Upper lobe of right lung (tissue), 1 donor: ENCODE measurements at regions not wholly inside any gene's neighbourhood (a gene's known extent, or its start where the extent isn't known, plus 50 kb on each side); places are given as distances from the start of the nearest gene placed in this dataset.

ENCODE experiments used
- ATAC-seq: fragments of 200-7000 bp; cut with Tn5 transposase; one replicate; pipeline ENCODE4 v1.9.1; 2020; ENCODE audit warnings: mild to moderate bottlenecking, moderate library complexity
- DNase-seq: peaks from one replicate; pipeline ENCODE4 v3.0.0-alpha.2; 2020
- H3K27ac ChIP-seq: fragments of 200-600 bp; one replicate; pipeline ENCODE4 v1.8.0; 2022
- H3K27me3 ChIP-seq: fragments of 200-600 bp; one replicate; pipeline ENCODE4 v1.8.0; 2022; ENCODE audit warnings: mild to moderate bottlenecking
- H3K36me3 ChIP-seq: fragments of 200-600 bp; one replicate; pipeline ENCODE4 v1.8.0; 2022
- H3K4me1 ChIP-seq: fragments of 200-600 bp; one replicate; pipeline ENCODE4 v1.8.0; 2022
- H3K4me3 ChIP-seq: fragments of 200-600 bp; one replicate; pipeline ENCODE4 v1.8.0; 2022; ENCODE audit warnings: mild to moderate bottlenecking
- H3K9me3 ChIP-seq: fragments of 200-600 bp; one replicate; pipeline ENCODE4 v1.8.0; 2022
- intact Hi-C: fragments of 100-400 bp; cut with DNase I; formaldehyde crosslinking; loops from one replicate; pipeline ENCODE4 v1.11.0; 2022
- TF ChIP-seq, protein P1 (sequence below): fragments of 200-600 bp; IDR thresholded peaks from one replicate; pipeline ENCODE4 v1.8.0; 2022; ENCODE audit warnings: antibody characterized with exemption
- donor health status: DM: no; HTN: yes; CAD: no; lungs with severe emphysema.

DNA sequence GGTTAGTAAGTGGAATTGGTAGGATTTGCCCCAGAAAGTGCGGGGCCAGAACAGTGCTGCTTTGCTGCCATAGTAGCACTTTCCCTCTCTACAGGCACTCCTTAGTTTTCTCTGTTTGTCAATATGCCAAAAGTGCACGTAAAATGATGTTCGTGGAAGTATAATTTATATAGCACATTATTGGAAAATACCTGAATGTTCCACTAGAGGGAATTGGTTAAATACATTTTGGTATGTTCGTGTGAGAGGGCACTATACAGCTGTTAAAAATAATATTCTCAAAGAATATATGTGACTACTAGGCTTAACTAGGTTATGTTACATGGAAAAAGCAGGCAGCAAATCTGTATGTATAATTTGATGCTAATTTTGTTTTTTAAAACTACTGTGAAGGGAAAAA is 184.0 kb upstream of the GDNF start:
- H3K27ac ChIP-seq, result no peak overlapping the region
- DNase-seq (no peak), ATAC-seq (no peak)
- TF ChIP-seq, protein P1, sequence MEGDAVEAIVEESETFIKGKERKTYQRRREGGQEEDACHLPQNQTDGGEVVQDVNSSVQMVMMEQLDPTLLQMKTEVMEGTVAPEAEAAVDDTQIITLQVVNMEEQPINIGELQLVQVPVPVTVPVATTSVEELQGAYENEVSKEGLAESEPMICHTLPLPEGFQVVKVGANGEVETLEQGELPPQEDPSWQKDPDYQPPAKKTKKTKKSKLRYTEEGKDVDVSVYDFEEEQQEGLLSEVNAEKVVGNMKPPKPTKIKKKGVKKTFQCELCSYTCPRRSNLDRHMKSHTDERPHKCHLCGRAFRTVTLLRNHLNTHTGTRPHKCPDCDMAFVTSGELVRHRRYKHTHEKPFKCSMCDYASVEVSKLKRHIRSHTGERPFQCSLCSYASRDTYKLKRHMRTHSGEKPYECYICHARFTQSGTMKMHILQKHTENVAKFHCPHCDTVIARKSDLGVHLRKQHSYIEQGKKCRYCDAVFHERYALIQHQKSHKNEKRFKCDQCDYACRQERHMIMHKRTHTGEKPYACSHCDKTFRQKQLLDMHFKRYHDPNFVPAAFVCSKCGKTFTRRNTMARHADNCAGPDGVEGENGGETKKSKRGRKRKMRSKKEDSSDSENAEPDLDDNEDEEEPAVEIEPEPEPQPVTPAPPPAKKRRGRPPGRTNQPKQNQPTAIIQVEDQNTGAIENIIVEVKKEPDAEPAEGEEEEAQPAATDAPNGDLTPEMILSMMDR, result peak; percentile 25
- intact Hi-C loops, result no loop called here
- no peaks in the 10 kb centered on the region for H3K36me3 ChIP-seq
- H3K27me3 ChIP-seq, result no peaks in the 10 kb centered on the region
- H3K4me3 ChIP-seq, result no peak overlapping the region
- H3K9me3 ChIP-seq, result no peaks in the 10 kb centered on the region
- no peaks in the 10 kb centered on the region for H3K4me1 ChIP-seq

DNA sequence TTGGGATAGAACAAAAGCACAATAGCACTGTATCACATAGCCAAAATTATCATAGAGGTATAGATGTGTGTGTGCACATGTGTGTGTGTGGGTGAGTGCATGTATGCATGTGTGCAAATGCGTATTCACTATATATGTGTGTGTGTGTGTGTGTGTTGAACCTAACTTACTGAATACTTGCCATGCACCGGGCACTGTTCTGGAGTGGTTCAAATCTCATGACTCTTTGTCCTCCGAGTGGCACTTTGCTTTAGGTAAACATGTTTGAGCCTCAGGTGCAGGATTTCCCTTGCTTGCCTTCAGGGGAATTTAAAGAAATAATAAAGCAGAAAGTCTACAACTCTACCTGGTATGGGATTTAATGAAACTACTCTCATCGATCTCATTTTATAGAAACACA is 183.5 kb upstream of the GDNF start:
- intact Hi-C loops, result no loop called here
- Histone ChIP-seq H3K36me3 (no peaks in the 10 kb centered on the region), H3K9me3 (no peaks in the 10 kb centered on the region), H3K27ac (no peak overlapping the region), H3K4me3 (no peak overlapping the region), H3K27me3 (no peaks in the 10 kb centered on the region), H3K4me1 (no peaks in the 10 kb centered on the region)
- no peak for DNase-seq
- TF ChIP-seq, protein P1, result no peak
- peak; percentile 73 for ATAC-seq

GRCh38 chr5:38022631-38023030 is 182.8 kb upstream of the GDNF start:
- Histone ChIP-seq H3K36me3 (no peaks in the 10 kb centered on the region), H3K4me1 (no peaks in the 10 kb centered on the region), H3K4me3 (no peak overlapping the region), H3K9me3 (no peaks in the 10 kb centered on the region), H3K27ac (no peak overlapping the region), H3K27me3 (no peaks in the 10 kb centered on the region)
- TF ChIP-seq, protein P1, result no peak
- intact Hi-C loops, result no loop called here
- no peak for ATAC-seq
- DNase-seq, result no peak

- Histone ChIP-seq H3K27ac (no peak overlapping the region), H3K36me3 (no peaks in the 10 kb centered on the region), H3K4me3 (no peak overlapping the region), H3K9me3 (no peaks in the 10 kb centered on the region), H3K27me3 (no peaks in the 10 kb centered on the region), H3K4me1 (no peaks in the 10 kb centered on the region)
- no peak for DNase-seq
- intact Hi-C loops, result no loop called here
- no peak for ATAC-seq
- TF ChIP-seq, protein P1, result no peak
Measured at GRCh38 chr5:38018016-38018415, 178.2 kb upstream of the GDNF start.

DNA sequence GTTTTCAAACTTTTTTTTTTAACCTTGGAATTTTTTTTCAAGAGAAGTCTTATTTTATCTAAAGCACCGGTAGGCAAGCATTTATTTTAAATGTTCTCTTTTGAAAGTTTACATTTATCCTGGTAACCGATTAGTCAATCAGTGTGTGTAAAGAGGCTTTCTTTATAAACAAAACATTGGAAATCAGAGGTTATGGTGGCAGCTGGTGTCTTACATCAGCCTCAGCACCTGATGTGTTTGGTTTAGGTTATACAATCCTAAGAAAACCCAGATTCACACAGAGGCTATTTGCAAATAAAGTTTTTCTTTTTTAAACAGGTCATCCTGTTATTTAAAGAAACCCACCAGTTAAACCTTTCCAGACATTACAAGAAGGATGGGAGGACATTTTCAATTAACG is 173.3 kb upstream of the GDNF start:
- DNase-seq, result no peak
- intact Hi-C loops, result no loop called here
- Histone ChIP-seq H3K27ac (no peak overlapping the region), H3K36me3 (no peaks in the 10 kb centered on the region), H3K4me3 (no peak overlapping the region), H3K9me3 (no peaks in the 10 kb centered on the region), H3K4me1 (no peaks in the 10 kb centered on the region), H3K27me3 (peaks cover 7% of the 10 kb centered on the region)
- TF ChIP-seq, protein P1, result no peak
- no peak for ATAC-seq

- H3K9me3 ChIP-seq, result no peaks in the 10 kb centered on the region
- TF ChIP-seq, protein P1, result no peak
- intact Hi-C loops, result no loop called here
- H3K4me1 ChIP-seq, result no peaks in the 10 kb centered on the region
- H3K36me3 ChIP-seq, result no peaks in the 10 kb centered on the region
- DNase-seq (no peak), ATAC-seq (no peak)
- H3K27me3 ChIP-seq, result peaks cover 7% of the 10 kb centered on the region
- H3K4me3 ChIP-seq, result no peak overlapping the region
- no peak overlapping the region for H3K27ac ChIP-seq
Measured at GRCh38 chr5:38011668-38012188, 171.9 kb upstream of the GDNF start.
